ENCODE measurements at regions not wholly inside any gene's neighbourhood (a gene's known extent, or its start where the extent isn't known, plus 50 kb on each side); places are given as distances from the start of the nearest gene placed in this dataset.

- Histone ChIP-seq H3K27me3 (ENCODE audit: insufficient read depth in 3 of 3, low read length in 2 of 3) (no peaks in the 10 kb centered on the region), H3K27ac (no peak overlapping the region), H3K4me3 (no peak overlapping the region), H3K9me3 (no peaks in the 10 kb centered on the region), H3K4me1 (no peaks in the 10 kb centered on the region), H3K36me3 (ENCODE audit: insufficient read depth in 1 of 2, low read depth in 1 of 2) (no peaks in the 10 kb centered on the region)
- ATAC-seq, result no peak
- DNase-seq, result no peak
- intact Hi-C loops (cut with DNase I), result loop anchor here in 1 of 2 donors (10.0 kb wide), 1 partner anchor 147 kb away; no protein-coding TSS in a partner anchor
- no peak for TF ChIP-seq CTCF (IDR thresholded peaks at IDR 0.05)
- WGBS, 3 donors, result 67 to 77% (median 70%) methylated on average over 2 of the region's 2 CpGs
Observed at GRCh38 chr9:19642256-19642655, 146.6 kb downstream of the SLC24A2 start.

GRCh38 chr9:19641046-19641445 lies 147.8 kb downstream of the SLC24A2 start:
- no peaks in the 10 kb centered on the region for H3K4me1 ChIP-seq

DNA sequence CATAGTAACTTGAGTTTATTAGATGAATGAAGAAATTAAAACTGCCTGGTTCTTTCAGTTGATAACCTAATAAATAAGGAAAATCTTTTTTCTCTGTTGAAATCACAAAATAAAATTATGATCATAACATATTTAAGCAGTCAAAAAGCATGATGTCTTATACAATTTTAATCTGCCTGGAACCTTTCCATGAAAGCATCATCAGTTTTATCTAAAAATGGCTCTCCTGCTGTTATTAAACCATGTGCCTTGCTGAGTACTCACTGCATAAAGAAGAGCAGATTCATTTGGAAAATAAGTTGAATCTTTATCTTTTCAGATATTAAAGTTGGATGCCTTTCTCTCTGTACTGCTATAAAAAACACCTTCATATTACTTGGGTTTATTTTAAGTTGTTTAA lies 148.8 kb downstream of the SLC24A2 start:
- DNase-seq (no peak), ATAC-seq (no peak)
- intact Hi-C loops (cut with DNase I), result loop anchor here in 1 of 2 donors (10.0 kb wide), 1 partner anchor 145 kb away; no protein-coding TSS in a partner anchor
- no peaks in the 10 kb centered on the region for H3K4me1 ChIP-seq
- H3K27me3 ChIP-seq (ENCODE audit: insufficient read depth in 3 of 3, low read length in 2 of 3), result no peaks in the 10 kb centered on the region
- no peak for TF ChIP-seq CTCF (IDR thresholded peaks at IDR 0.05)
- H3K27ac ChIP-seq, result no peak overlapping the region
- no peaks in the 10 kb centered on the region for H3K36me3 ChIP-seq (ENCODE audit: insufficient read depth in 1 of 2, low read depth in 1 of 2)
- H3K4me3 ChIP-seq, result no peak overlapping the region
- no peaks in the 10 kb centered on the region for H3K9me3 ChIP-seq

More at GRCh38 chr9:19641046-19641445, 147.8 kb downstream of the SLC24A2 start:
- H3K9me3 ChIP-seq, result no peaks in the 10 kb centered on the region
- intact Hi-C loops (cut with DNase I), result loop anchor here in 1 of 2 donors (10.0 kb wide), 1 partner anchor 146 kb away; no protein-coding TSS in a partner anchor
- DNase-seq (no peak), ATAC-seq (no peak)
- 73 to 86% (median 83%) methylated on average over 2 of the region's 2 CpGs for WGBS, 3 donors
- no peaks in the 10 kb centered on the region for H3K36me3 ChIP-seq (ENCODE audit: insufficient read depth in 1 of 2, low read depth in 1 of 2)
- no peak for TF ChIP-seq CTCF (IDR thresholded peaks at IDR 0.05)
- no peak overlapping the region for H3K27ac ChIP-seq
- H3K27me3 ChIP-seq (ENCODE audit: insufficient read depth in 3 of 3, low read length in 2 of 3), result no peaks in the 10 kb centered on the region
- H3K4me3 ChIP-seq, result no peak overlapping the region

GRCh38 chr9:19637084-19637483 lies 151.8 kb downstream of the SLC24A2 start:
- no peak for DNase-seq
- no peak for ATAC-seq
- no peak for TF ChIP-seq CTCF (IDR thresholded peaks at IDR 0.05)
- H3K4me3 ChIP-seq, result no peak overlapping the region
- WGBS, 3 donors, result 57 to 71% (median 64%) methylated on average over 5 of the region's 5 CpGs
- no peaks in the 10 kb centered on the region for H3K36me3 ChIP-seq (ENCODE audit: insufficient read depth in 1 of 2, low read depth in 1 of 2)
- intact Hi-C loops (cut with DNase I), result no loop called here
- no peaks in the 10 kb centered on the region for H3K9me3 ChIP-seq
- no peak overlapping the region for H3K27ac ChIP-seq
- H3K4me1 ChIP-seq, result no peaks in the 10 kb centered on the region
- no peaks in the 10 kb centered on the region for H3K27me3 ChIP-seq (ENCODE audit: insufficient read depth in 3 of 3, low read length in 2 of 3)

- no peaks in the 10 kb centered on the region for H3K4me1 ChIP-seq
- DNase-seq (no peak), ATAC-seq (no peak)
- no peak for TF ChIP-seq CTCF (IDR thresholded peaks at IDR 0.05)
- no peak overlapping the region for H3K27ac ChIP-seq
- no peaks in the 10 kb centered on the region for H3K36me3 ChIP-seq (ENCODE audit: insufficient read depth in 1 of 2, low read depth in 1 of 2)
- intact Hi-C loops (cut with DNase I), result no loop called here
- WGBS, 3 donors, result 63 to 84% (median 83%) methylated on average over 2 of the region's 2 CpGs
- no peaks in the 10 kb centered on the region for H3K27me3 ChIP-seq (ENCODE audit: insufficient read depth in 3 of 3, low read length in 2 of 3)
- H3K9me3 ChIP-seq, result no peaks in the 10 kb centered on the region
- no peak overlapping the region for H3K4me3 ChIP-seq
Observed at GRCh38 chr9:19634881-19635280, 154.0 kb downstream of the SLC24A2 start.
